Stimulated activated naive CD4-positive, alpha-beta T cell treated with Interleukin-2 at 50 U/mL for 16 hours (primary cell): ENCODE measurements at regions not wholly inside any gene's neighbourhood (a gene's known extent, or its start where the extent isn't known, plus 50 kb on each side); places are given as distances from the start of the nearest gene placed in this dataset.
A peak's percentile ranks its signal among the peaks of the same experiment; 100 is the strongest.

Source experiments
- DNase-seq: peaks from one replicate; lab custom pipeline; 2025; lab: John Stamatoyannopoulos, UW

GRCh38 chr1:58891347-58891746 is 107.5 kb upstream of the JUN start:
- DNase-seq, result no peak

- no peak for DNase-seq
Measured at GRCh38 chr1:58893257-58893869, 109.5 kb upstream of the JUN start.

GRCh38 chr1:58895082-58895481 is 111.2 kb upstream of the JUN start:
- DNase-seq, result no peak

- no peak for DNase-seq
Measured at GRCh38 chr1:58895559-58896145, 111.8 kb upstream of the JUN start.

- DNase-seq, result no peak
Measured at GRCh38 chr1:58896246-58897183, 112.7 kb upstream of the JUN start.

- DNase-seq, result no peak
Measured at GRCh38 chr1:58898739-58899586, 115.1 kb upstream of the JUN start.

GRCh38 chr1:58899587-58900271 is 115.9 kb upstream of the JUN start:
- no peak for DNase-seq

GRCh38 chr1:58900396-58900795 is 116.5 kb upstream of the JUN start:
- DNase-seq, result no peak

GRCh38 chr1:58901008-58901407 is 117.2 kb upstream of the JUN start:
- no peak for DNase-seq

GRCh38 chr1:58902830-58903513 is 119.1 kb upstream of the JUN start:
- no peak for DNase-seq

- peak; percentile 84 for DNase-seq
Measured at GRCh38 chr1:58903514-58904298, 119.9 kb upstream of the JUN start.

- DNase-seq, result no peak
Measured at GRCh38 chr1:58904299-58905125, 120.7 kb upstream of the JUN start.

- no peak for DNase-seq
Measured at GRCh38 chr1:58905126-58905490, 121.3 kb upstream of the JUN start.

- no peak for DNase-seq
Measured at GRCh38 chr1:58905628-58906221, 121.9 kb upstream of the JUN start.

- DNase-seq, result no peak
Measured at GRCh38 chr1:58907398-58907797, 123.6 kb upstream of the JUN start.

- DNase-seq, result no peak
Measured at GRCh38 chr1:58908561-58909560, 125.0 kb upstream of the JUN start.

- DNase-seq, result no peak
Measured at GRCh38 chr1:58909914-58910681, 126.3 kb upstream of the JUN start.
